ENCODE measurements at regions not wholly inside any gene's neighbourhood (a gene's known extent, or its start where the extent isn't known, plus 50 kb on each side); places are given as distances from the start of the nearest gene placed in this dataset.
A peak's percentile ranks its signal among the peaks of the same experiment; 100 is the strongest.

- no peak for TF ChIP-seq ZNF511 (CRISPR knock-in tag; IDR thresholded peaks at IDR 0.05)
Observed at GRCh38 chr10:7084280-7085005, 326.4 kb downstream of the SFMBT2 start (continued).

DNA sequence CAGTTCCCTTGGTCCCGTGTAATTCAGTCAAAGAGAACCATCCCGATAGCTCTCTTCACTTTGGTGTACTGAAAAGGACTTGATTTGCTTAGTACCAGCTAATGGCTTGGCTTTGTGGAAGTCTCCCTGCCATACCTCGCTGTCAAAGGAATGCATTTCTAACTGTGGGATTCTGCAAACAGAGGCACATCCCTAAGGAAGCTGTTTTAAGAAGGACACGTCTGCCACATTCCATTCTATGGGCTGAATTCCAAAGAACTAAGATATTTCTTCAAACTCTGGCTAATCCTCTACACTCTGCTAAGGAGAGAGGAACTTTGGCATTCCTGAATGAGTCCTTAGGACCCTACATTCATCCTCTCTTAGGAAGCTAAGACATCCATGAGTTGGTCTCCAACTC, 327.9 kb downstream of the SFMBT2 start:
- Histone ChIP-seq H3K27me3 (ENCODE audit: control insufficient read depth in 2 of 2, insufficient read depth in 2 of 2, low read length in 2 of 2) (peaks cover 0 to 2% of the 10 kb centered on the region in 2 experiments; a peak in 2 of 5 replicates), H3K4me3 (no peak overlapping the region), H2AFZ (ENCODE audit: low read depth, low read length) (peak overlapping the region; percentile 17), H3K9me3 (replicated peaks; ENCODE audit: control insufficient read depth, insufficient read depth, low read depth, low read length) (no peaks in the 10 kb centered on the region), H3K9me1 (ENCODE audit: control insufficient read depth, insufficient read depth, low read length) (no peaks in the 10 kb centered on the region), H3K4me1 (replicated peaks in 1 of 2; ENCODE audit: control insufficient read depth in 2 of 2, insufficient read depth in 2 of 2, low read length in 2 of 2) (no peaks in the 10 kb centered on the region), H4K20me1 (replicated peaks; ENCODE audit: control insufficient read depth, insufficient read depth, low read length) (no peaks in the 10 kb centered on the region), H3K27ac (ENCODE audit: extremely low read depth, low read depth, low read length) (no peak overlapping the region), H3K79me2 (ENCODE audit: control insufficient read depth, insufficient read depth, low read length) (no peaks in the 10 kb centered on the region), H3K9ac (ENCODE audit: insufficient read depth in 1 of 2, low read depth in 2 of 2, low read length in 2 of 2) (no peak overlapping the region), H3K36me3 (ENCODE audit: control insufficient read depth, insufficient read depth, low read length) (no peaks in the 10 kb centered on the region), H3K4me2 (ENCODE audit: insufficient read depth, low read length) (no peak overlapping the region)
- ChIA-PET POLR2A (no interaction called here), CTCF (ENCODE audit: low intra/inter-chr PET ratio) (no interaction called here)
- DNase-seq (ENCODE audit: extremely low read depth in 1 of 4, low spot score in 3 of 4) (no peak), ATAC-seq (no peak), FAIRE-seq (no peak)
- no TSS peak for BruUV-seq (replicated peaks)
- no peak for TF ChIP-seq ELK1 (CRISPR knock-in tag; IDR thresholded peaks at IDR 0.05)
- 5% methylated on average over 4 of the region's 4 CpGs for WGBS (ENCODE audit: insufficient coverage, low coverage, missing lambda C conversion rate)
- intact Hi-C loops (cut with micrococcal nuclease) (no loop called here), in situ Hi-C loops (cut with MboI) (no loop called here)
